Thoracic aorta (tissue), 2 donors: ENCODE measurements at regions not wholly inside any gene's neighbourhood (a gene's known extent, or its start where the extent isn't known, plus 50 kb on each side); places are given as distances from the start of the nearest gene placed in this dataset.

ENCODE experiments used
- ATAC-seq: fragments of 150-250 bp; one replicate; pipeline ENCODE4 v1.8.0; 2017; ENCODE audit warnings: low read depth; ENCODE audit not compliant: insufficient number of reproducible peaks, low FRiP score
- DNase-seq: peaks from one replicate; pipeline ENCODE4 v3.0.0-alpha.2; 2020; ENCODE audit warnings: low spot score
- H3K27ac ChIP-seq, 2 donors: fragments of 200-600 bp; sonication (generic); 1 replicate in 1 of 2; 2 replicates in 1 of 2; pipeline ENCODE4 v1.5.1; 2016; ENCODE audit warnings: mild to moderate bottlenecking in 2 of 2, moderate library complexity in 2 of 2
- H3K27me3 ChIP-seq: fragments of 200-600 bp; sonication (generic); replicated peaks from 2 replicates; pipeline ENCODE4 v1.6.0; 2016; ENCODE audit warnings: mild to moderate bottlenecking; ENCODE audit not compliant: insufficient read depth
- H3K36me3 ChIP-seq: fragments of 200-600 bp; sonication (generic); one replicate; pipeline ENCODE4 v1.5.1; 2016
- H3K4me1 ChIP-seq, 2 donors: fragments of 200-600 bp; sonication (generic); 1 replicate in 1 of 2; 2 replicates in 1 of 2; pipeline versions ENCODE4 v1.5.1 to v1.6.0; 2016; ENCODE audit warnings: low read depth in 2 of 2, mild to moderate bottlenecking in 1 of 2; ENCODE audit not compliant: control insufficient read depth in 1 of 2
- H3K4me3 ChIP-seq: fragments of 200-600 bp; sonication (generic); 2 replicates; pipeline ENCODE4 v1.5.1; 2016; ENCODE audit warnings: mild to moderate bottlenecking
- H3K9me3 ChIP-seq: fragments of 200-600 bp; sonication (generic); 2 replicates; pipeline ENCODE4 v1.5.1; 2016
- CTCF ChIP-seq: fragments of 200-600 bp; sonication (generic); IDR thresholded peaks from one replicate; pipeline ENCODE4 v1.5.1; 2019; ENCODE audit warnings: antibody characterized with exemption

- H3K4me1 ChIP-seq = no peaks in the 10 kb centered on the region
- no peak for DNase-seq
- H3K9me3 ChIP-seq = no peaks in the 10 kb centered on the region
- H3K36me3 ChIP-seq = no peaks in the 10 kb centered on the region
- H3K4me3 ChIP-seq = no peak overlapping the region
- no peak for ATAC-seq
- no peaks in the 10 kb centered on the region for H3K27me3 ChIP-seq
- no peak for TF ChIP-seq CTCF
- H3K27ac ChIP-seq = no peak overlapping the region
Measured at GRCh38 chr5:114038756-114039155, 323.1 kb upstream of the KCNN2 start.

- Histone ChIP-seq H3K4me1 (peaks cover 0 to 6% of the 10 kb centered on the region in 2 donors), H3K4me3 (no peak overlapping the region), H3K9me3 (no peaks in the 10 kb centered on the region), H3K27me3 (no peaks in the 10 kb centered on the region), H3K36me3 (no peaks in the 10 kb centered on the region), H3K27ac (no peak overlapping the region)
- TF ChIP-seq CTCF = no peak
- no peak for DNase-seq
- no peak for ATAC-seq
Measured at GRCh38 chr5:114050087-114050486, 311.8 kb upstream of the KCNN2 start.

GRCh38 chr5:114053372-114053771, 308.5 kb upstream of the KCNN2 start:
- H3K27ac ChIP-seq = no peak overlapping the region

GRCh38 chr5:114054594-114054993, 307.3 kb upstream of the KCNN2 start:
- Histone ChIP-seq H3K36me3 (no peaks in the 10 kb centered on the region), H3K9me3 (no peaks in the 10 kb centered on the region), H3K27ac (no peak overlapping the region), H3K4me1 (peaks cover 3 to 16% of the 10 kb centered on the region in 2 donors), H3K27me3 (no peaks in the 10 kb centered on the region), H3K4me3 (no peak overlapping the region)
- TF ChIP-seq CTCF = no peak
- ATAC-seq (no peak), DNase-seq (no peak)

More at GRCh38 chr5:114053372-114053771, 308.5 kb upstream of the KCNN2 start:
- Histone ChIP-seq H3K4me1 (peaks cover 3 to 16% of the 10 kb centered on the region in 2 donors), H3K9me3 (no peaks in the 10 kb centered on the region), H3K4me3 (no peak overlapping the region), H3K27me3 (no peaks in the 10 kb centered on the region), H3K36me3 (no peaks in the 10 kb centered on the region)
- DNase-seq (no peak), ATAC-seq (no peak)
- TF ChIP-seq CTCF = no peak

- no peak for TF ChIP-seq CTCF
- H3K27me3 ChIP-seq = no peaks in the 10 kb centered on the region
- no peak overlapping the region for H3K27ac ChIP-seq
- no peaks in the 10 kb centered on the region for H3K36me3 ChIP-seq
- no peaks in the 10 kb centered on the region for H3K9me3 ChIP-seq
- no peak for DNase-seq
- H3K4me1 ChIP-seq = peaks cover 3 to 16% of the 10 kb centered on the region in 2 donors
- no peak for ATAC-seq
- H3K4me3 ChIP-seq = peak overlapping the region; percentile 72
Measured at GRCh38 chr5:114055318-114056184, 306.3 kb upstream of the KCNN2 start.
